ENCODE measurements at regions not wholly inside any gene's neighbourhood (a gene's known extent, or its start where the extent isn't known, plus 50 kb on each side); places are given as distances from the start of the nearest gene placed in this dataset.

DNA sequence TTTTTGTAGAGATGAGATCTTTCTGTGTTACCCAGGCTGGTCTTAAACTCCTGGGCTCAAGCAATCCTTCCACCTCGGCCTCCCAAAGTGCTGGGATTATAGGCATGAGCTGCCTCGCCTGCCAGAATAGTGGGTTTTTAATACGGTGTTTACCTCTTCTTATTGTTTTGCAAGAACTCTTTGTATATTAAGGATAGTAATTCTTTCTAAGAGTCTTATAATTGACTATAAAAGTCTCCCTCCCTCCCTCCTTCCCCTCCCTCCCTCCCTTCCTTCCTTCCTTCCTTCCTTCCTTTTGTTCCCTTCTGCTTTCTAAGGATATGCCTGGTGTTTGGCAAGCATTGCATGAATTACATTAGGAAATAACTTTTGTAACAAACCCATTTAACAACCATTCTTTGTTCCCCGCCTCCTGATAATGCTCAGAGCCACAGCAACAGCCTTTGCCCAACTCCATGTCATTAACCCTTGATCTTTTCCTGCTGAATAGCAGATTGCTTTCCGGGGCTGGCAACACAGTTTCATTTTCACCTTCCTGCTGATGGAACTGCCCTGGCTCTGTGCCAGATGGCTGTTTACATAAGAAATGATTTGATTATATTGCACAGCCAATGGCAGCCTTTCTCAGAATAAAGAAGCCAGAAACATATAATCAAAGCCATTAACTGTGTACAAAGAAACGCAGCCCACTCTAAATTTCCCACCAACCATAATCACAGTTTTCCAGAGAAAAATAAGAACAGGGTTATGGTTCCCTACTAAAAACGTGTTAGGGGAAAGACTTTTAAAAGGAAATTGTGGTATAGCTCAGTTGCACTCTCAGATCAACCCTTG lies 143.7 kb upstream of the PTPN1 start:
- ATAC-seq = no peak
- in situ Hi-C loops (cut with MboI; ENCODE audit: low sequenced_read_pairs in 4 of 4) = no loop called here
- intact Hi-C loops (cut with DNase I; ENCODE audit: low total_unique reads) = no loop called here

GRCh38 chr20:50367104-50367674 lies 143.0 kb upstream of the PTPN1 start:
- peaks cover 0 to 3% of the 10 kb centered on the region in 2 donors for H3K4me1 ChIP-seq
- H3K9me3 ChIP-seq = no peaks in the 10 kb centered on the region

More for the DNA sequence above, 143.7 kb upstream of the PTPN1 start:
- TF ChIP-seq, protein P1, sequence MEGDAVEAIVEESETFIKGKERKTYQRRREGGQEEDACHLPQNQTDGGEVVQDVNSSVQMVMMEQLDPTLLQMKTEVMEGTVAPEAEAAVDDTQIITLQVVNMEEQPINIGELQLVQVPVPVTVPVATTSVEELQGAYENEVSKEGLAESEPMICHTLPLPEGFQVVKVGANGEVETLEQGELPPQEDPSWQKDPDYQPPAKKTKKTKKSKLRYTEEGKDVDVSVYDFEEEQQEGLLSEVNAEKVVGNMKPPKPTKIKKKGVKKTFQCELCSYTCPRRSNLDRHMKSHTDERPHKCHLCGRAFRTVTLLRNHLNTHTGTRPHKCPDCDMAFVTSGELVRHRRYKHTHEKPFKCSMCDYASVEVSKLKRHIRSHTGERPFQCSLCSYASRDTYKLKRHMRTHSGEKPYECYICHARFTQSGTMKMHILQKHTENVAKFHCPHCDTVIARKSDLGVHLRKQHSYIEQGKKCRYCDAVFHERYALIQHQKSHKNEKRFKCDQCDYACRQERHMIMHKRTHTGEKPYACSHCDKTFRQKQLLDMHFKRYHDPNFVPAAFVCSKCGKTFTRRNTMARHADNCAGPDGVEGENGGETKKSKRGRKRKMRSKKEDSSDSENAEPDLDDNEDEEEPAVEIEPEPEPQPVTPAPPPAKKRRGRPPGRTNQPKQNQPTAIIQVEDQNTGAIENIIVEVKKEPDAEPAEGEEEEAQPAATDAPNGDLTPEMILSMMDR (IDR thresholded peaks at IDR 0.05 in 4 of 5, conservative IDR thresholded peaks at IDR 0.05 in 1 of 5) = no peak
- no peak for TF ChIP-seq POLR2A (IDR thresholded peaks at IDR 0.05)
- DNase-seq = no peak
- Histone ChIP-seq H3K27me3 (no peaks in the 10 kb centered on the region), H3K4me1 (peaks cover 0 to 3% of the 10 kb centered on the region in 2 donors), H3K4me3 (no peak overlapping the region), H3K36me3 (no peaks in the 10 kb centered on the region), H3K9me3 (no peaks in the 10 kb centered on the region), H3K27ac (no peak overlapping the region)

GRCh38 chr20:50367739-50368375 lies 142.3 kb upstream of the PTPN1 start:
- Histone ChIP-seq H3K4me3 (no peak overlapping the region), H3K27me3 (no peaks in the 10 kb centered on the region), H3K36me3 (no peaks in the 10 kb centered on the region), H3K9me3 (no peaks in the 10 kb centered on the region), H3K27ac (no peak overlapping the region), H3K4me1 (peaks cover 0 to 3% of the 10 kb centered on the region in 2 donors)
- in situ Hi-C loops (cut with MboI; ENCODE audit: low sequenced_read_pairs in 4 of 4) = no loop called here
- ATAC-seq (no peak), DNase-seq (no peak)
- intact Hi-C loops (cut with DNase I; ENCODE audit: low total_unique reads) = no loop called here
- TF ChIP-seq, protein P1 (IDR thresholded peaks at IDR 0.05 in 4 of 5, conservative IDR thresholded peaks at IDR 0.05 in 1 of 5) = no peak
- TF ChIP-seq POLR2A (IDR thresholded peaks at IDR 0.05) = no peak

More at GRCh38 chr20:50367104-50367674, 143.0 kb upstream of the PTPN1 start:
- Histone ChIP-seq H3K27ac (no peak overlapping the region), H3K27me3 (no peaks in the 10 kb centered on the region), H3K4me3 (no peak overlapping the region), H3K36me3 (no peaks in the 10 kb centered on the region)
- ATAC-seq (no peak), DNase-seq (no peak)
- in situ Hi-C loops (cut with MboI; ENCODE audit: low sequenced_read_pairs in 4 of 4) = no loop called here
- TF ChIP-seq POLR2A (IDR thresholded peaks at IDR 0.05) = no peak
- TF ChIP-seq, protein P1 (IDR thresholded peaks at IDR 0.05 in 4 of 5, conservative IDR thresholded peaks at IDR 0.05 in 1 of 5) = no peak
- intact Hi-C loops (cut with DNase I; ENCODE audit: low total_unique reads) = no loop called here

DNA sequence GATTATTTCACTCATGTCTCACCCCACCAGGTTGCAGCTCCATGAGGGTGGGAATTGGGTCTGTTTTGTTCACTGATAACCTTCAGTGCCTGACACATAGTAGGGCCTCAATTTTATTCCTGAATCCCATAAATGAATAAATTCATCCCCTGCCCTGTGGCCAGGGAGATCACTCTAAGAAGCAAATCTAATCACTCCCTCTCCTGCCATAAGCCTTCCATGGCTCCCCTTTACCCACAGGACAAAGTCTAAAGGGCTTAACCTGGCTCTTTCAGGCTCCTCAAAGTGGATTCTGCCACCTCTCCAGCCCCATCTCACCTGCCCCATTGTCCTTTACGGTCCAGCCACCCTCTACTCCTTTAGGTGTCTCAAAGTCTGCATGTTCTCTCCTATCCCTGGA lies 141.8 kb upstream of the PTPN1 start:
- H3K4me3 ChIP-seq = no peak overlapping the region
- no peaks in the 10 kb centered on the region for H3K36me3 ChIP-seq
- ATAC-seq = no peak
- H3K9me3 ChIP-seq = no peaks in the 10 kb centered on the region
- no peaks in the 10 kb centered on the region for H3K27me3 ChIP-seq
- no peak overlapping the region for H3K27ac ChIP-seq
- intact Hi-C loops (cut with DNase I; ENCODE audit: low total_unique reads) (no loop called here), in situ Hi-C loops (cut with MboI; ENCODE audit: low sequenced_read_pairs in 4 of 4) (no loop called here)
- no peak for DNase-seq
- H3K4me1 ChIP-seq = peaks cover 0 to 3% of the 10 kb centered on the region in 2 donors
- no peak for TF ChIP-seq POLR2A (IDR thresholded peaks at IDR 0.05)
- TF ChIP-seq, protein P1 (IDR thresholded peaks at IDR 0.05 in 4 of 5, conservative IDR thresholded peaks at IDR 0.05 in 1 of 5) = no peak

Measured in gastrocnemius medialis (tissue), 4 donors.